ENCODE measurements at regions not wholly inside any gene's neighbourhood (a gene's known extent, or its start where the extent isn't known, plus 50 kb on each side); places are given as distances from the start of the nearest gene placed in this dataset.

DNA sequence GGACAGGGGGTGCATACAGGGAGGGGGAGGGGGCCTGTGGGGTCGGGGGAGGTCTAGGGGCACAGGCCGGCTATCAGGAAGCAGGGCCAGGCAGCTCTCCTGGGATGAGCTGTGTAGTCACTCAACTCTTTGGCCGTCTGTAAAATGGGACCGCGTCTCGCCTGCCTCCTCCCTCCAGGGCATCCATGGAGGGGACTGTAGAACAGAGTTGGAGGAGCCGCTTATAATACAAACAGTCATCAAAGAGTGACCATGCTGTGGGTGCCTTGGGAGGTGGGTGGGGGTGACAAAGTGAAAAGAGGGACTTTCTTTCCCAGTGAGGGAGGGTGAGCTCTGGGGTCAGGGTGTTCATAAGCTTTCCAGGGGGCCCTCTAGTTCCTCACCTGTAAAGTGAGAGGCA lies 169.6 kb upstream of the HAAO start:
- no peaks in the 10 kb centered on the region for H3K4me1 Mint-ChIP-seq (ENCODE audit: low read depth)
- no peak for DNase-seq (ENCODE audit: low spot score)
- no peak overlapping the region for H3K4me3 Mint-ChIP-seq
- no peak overlapping the region for H3K27ac Mint-ChIP-seq
- peaks cover 14% of the 10 kb centered on the region for H3K27me3 Mint-ChIP-seq (ENCODE audit: insufficient read depth)
- no peaks in the 10 kb centered on the region for H3K36me3 Mint-ChIP-seq (ENCODE audit: low read depth)
- intact Hi-C loops (cut with micrococcal nuclease): no loop called here
- H3K9me3 Mint-ChIP-seq: no peaks in the 10 kb centered on the region

DNA sequence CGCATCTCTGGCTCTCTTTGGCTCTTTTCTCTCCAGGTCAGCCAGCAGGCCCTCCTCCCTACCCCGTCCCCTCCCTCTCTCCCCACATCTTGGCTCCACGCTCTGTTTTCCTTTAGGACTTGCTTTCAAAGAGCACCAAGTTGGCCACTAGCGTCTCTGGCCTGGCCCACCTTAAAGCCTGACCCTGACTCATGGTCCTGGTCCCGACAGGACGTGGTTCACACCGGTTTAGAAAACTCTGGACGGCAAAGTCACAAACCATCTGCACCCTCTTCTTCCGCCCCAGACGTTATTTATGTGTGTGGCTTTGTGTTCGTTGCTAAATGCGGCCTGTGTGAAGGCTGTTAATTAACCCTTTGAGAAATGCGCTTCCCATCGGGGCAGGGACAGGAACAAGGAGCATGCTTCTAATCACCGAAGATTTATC lies 169.0 kb upstream of the HAAO start:
- intact Hi-C loops (cut with micrococcal nuclease): no loop called here
- no peak overlapping the region for H3K4me3 Mint-ChIP-seq
- DNase-seq (ENCODE audit: low spot score): no peak
- no peaks in the 10 kb centered on the region for H3K36me3 Mint-ChIP-seq (ENCODE audit: low read depth)
- no peaks in the 10 kb centered on the region for H3K9me3 Mint-ChIP-seq
- no peaks in the 10 kb centered on the region for H3K4me1 Mint-ChIP-seq (ENCODE audit: low read depth)
- H3K27ac Mint-ChIP-seq: no peak overlapping the region
- H3K27me3 Mint-ChIP-seq (ENCODE audit: insufficient read depth): peaks cover 12% of the 10 kb centered on the region

DNA sequence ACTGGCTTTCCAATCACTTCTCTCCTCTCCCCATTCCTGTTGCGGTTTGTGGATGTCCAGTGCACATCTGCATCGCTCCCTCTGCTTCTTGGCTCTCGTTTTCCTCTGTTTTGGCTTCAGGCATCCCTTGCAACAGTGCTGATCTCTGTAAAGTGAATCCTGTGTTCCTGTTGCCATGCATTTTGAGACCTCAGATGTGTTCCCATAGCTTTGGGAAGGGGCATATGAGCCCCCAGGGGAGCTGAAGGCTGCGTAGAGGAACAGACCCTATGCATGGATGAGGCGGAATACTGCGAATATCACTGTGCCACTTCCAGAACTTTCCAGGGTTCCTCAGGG lies 168.4 kb upstream of the HAAO start:
- no peaks in the 10 kb centered on the region for H3K36me3 Mint-ChIP-seq (ENCODE audit: low read depth)
- no peak overlapping the region for H3K27ac Mint-ChIP-seq
- no peak for DNase-seq (ENCODE audit: low spot score)
- H3K27me3 Mint-ChIP-seq (ENCODE audit: insufficient read depth): peaks cover 12% of the 10 kb centered on the region
- no peaks in the 10 kb centered on the region for H3K9me3 Mint-ChIP-seq
- intact Hi-C loops (cut with micrococcal nuclease): no loop called here
- no peaks in the 10 kb centered on the region for H3K4me1 Mint-ChIP-seq (ENCODE audit: low read depth)
- no peak overlapping the region for H3K4me3 Mint-ChIP-seq

DNA sequence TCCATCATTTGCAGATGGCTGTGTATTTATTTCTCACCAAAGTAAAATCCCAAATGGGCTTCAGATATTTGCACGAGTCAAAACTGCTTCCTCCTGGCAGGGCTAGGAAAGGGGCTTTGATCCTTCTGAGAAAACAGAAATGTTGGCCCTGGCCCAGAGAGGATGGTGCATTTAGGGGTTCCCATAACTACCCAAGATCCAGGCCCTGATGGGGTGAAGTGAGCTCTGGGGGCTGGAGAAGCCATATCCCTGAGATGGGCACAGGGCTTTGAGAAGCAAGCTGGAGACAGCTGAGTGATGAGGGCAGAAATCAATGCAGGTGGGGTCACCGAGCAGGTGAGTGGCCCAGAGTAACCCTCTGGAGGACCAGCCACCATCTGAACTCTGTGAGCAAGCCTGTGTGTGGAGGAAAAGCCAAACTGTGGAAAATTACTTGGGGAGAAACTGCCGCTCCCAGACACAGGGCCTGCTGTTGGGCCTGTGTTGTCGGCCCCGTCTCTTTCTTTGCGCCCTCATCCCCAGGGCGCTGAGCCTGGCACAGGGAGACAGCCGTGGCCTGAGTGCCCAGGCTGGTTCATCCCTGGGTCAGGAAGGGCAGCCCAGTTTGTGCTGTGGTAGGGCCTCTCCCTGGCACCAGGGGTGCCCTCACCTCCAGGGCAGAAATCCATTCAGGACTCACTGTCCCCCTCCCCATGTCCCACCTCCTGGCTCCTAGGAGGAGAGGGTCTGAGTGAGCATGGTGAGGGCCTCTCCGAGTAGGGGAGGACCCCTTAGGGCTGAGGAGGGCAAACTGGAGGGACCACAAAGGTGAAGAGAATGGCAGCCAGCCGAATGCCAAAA lies 167.8 kb upstream of the HAAO start:
- Mint-ChIP-seq H3K27me3 (ENCODE audit: insufficient read depth) (peaks cover 12% of the 10 kb centered on the region), H3K36me3 (ENCODE audit: low read depth) (no peaks in the 10 kb centered on the region), H3K4me3 (no peak overlapping the region), H3K4me1 (ENCODE audit: low read depth) (no peaks in the 10 kb centered on the region), H3K9me3 (no peaks in the 10 kb centered on the region), H3K27ac (no peak overlapping the region)
- intact Hi-C loops (cut with micrococcal nuclease): no loop called here
- no peak for DNase-seq (ENCODE audit: low spot score)

DNA sequence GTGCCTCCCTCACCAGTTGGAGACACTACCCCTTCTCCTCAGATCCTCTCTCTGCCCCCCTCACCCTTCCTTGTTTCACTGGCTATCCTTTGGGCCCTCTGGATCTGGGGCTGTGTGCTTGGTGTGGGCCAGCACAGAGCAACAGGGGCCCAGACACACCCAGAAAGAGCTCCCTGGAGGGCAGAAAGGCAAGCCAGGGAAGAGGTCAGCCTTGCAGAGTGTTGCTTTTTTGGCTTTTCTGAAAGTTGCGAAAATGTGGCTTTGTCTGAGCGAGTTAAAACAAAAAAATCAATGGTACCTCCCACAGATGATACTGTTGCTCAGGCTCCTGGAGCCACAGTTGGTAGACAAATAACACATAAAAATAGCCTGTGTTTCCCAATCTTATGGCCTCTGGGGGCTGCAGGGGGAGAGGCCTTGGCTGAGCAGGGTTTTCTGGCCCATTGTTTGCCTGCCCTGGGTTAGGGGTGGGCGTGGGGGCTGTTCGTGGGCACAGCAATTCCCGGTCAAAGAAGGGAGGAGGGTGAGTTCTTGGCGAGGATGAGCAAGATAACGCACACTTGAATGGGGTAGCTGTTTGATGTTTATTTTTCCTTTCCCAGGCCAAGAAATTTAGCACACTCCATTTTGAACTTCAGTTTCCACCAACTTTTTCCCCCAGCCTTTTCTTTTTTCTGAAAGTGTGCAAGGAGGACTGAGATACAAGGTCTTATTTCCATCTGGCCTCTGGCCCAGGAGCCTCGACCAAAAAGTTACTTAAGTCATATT lies 167.0 kb upstream of the HAAO start:
- DNase-seq (ENCODE audit: low spot score): no peak
- Mint-ChIP-seq H3K27me3 (ENCODE audit: insufficient read depth) (peaks cover 17% of the 10 kb centered on the region), H3K27ac (no peak overlapping the region), H3K4me3 (no peak overlapping the region), H3K36me3 (ENCODE audit: low read depth) (no peaks in the 10 kb centered on the region), H3K4me1 (ENCODE audit: low read depth) (no peaks in the 10 kb centered on the region), H3K9me3 (no peaks in the 10 kb centered on the region)
- intact Hi-C loops (cut with micrococcal nuclease): no loop called here

DNA sequence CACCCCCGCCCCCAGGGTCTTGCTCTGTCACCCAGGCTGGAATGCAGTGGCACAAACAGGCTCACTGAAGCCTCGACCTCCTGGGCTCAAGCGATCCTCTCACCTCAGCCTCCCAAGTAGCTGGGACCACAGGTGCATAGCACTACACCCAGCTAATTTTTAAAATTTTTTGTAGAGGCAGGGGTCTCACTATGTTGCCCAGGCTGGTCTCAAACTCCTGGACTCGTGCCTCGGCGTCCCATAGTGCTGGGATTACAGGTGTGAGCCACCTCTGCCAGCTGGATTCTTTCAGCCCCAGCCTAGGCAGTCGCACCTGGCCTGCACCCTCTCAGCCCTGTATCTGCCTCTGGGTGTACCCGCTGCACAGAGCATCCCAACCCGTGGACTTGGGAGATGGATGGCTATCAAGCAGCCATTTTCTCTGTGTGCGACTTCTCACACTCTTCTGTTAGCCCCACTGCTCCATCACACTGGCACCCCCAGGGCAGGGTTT lies 166.4 kb upstream of the HAAO start:
- intact Hi-C loops (cut with micrococcal nuclease): no loop called here
- Mint-ChIP-seq H3K9me3 (no peaks in the 10 kb centered on the region), H3K27ac (no peak overlapping the region), H3K36me3 (ENCODE audit: low read depth) (no peaks in the 10 kb centered on the region), H3K4me3 (no peak overlapping the region), H3K4me1 (ENCODE audit: low read depth) (no peaks in the 10 kb centered on the region), H3K27me3 (ENCODE audit: insufficient read depth) (peaks cover 17% of the 10 kb centered on the region)
- no peak for DNase-seq (ENCODE audit: low spot score)

DNA sequence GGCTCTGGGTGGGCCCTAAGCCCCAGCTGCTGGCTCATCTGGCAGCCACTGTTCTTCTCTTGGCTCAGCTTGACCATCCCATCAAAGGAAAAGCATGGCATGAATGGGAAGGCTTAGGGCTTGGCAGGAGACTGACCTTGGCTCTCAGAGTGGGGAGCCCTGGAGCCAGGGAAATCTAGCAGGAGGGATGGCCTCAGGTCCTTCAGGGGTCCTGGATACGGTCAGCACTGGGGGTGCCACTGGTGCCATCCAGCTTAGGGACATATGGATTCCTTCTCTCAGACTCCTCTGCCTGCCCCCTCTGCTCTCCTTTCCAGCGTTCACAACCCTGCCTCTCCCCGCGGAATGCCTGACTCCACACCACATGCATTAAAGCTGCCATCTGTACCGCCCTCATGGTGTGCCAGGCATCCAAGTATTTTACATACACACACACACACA lies 165.5 kb upstream of the HAAO start:
- Mint-ChIP-seq H3K9me3 (no peaks in the 10 kb centered on the region), H3K4me1 (ENCODE audit: low read depth) (no peaks in the 10 kb centered on the region), H3K27me3 (ENCODE audit: insufficient read depth) (peaks cover 15% of the 10 kb centered on the region), H3K4me3 (no peak overlapping the region), H3K36me3 (ENCODE audit: low read depth) (no peaks in the 10 kb centered on the region), H3K27ac (no peak overlapping the region)
- no peak for DNase-seq (ENCODE audit: low spot score)
- intact Hi-C loops (cut with micrococcal nuclease): no loop called here

DNA sequence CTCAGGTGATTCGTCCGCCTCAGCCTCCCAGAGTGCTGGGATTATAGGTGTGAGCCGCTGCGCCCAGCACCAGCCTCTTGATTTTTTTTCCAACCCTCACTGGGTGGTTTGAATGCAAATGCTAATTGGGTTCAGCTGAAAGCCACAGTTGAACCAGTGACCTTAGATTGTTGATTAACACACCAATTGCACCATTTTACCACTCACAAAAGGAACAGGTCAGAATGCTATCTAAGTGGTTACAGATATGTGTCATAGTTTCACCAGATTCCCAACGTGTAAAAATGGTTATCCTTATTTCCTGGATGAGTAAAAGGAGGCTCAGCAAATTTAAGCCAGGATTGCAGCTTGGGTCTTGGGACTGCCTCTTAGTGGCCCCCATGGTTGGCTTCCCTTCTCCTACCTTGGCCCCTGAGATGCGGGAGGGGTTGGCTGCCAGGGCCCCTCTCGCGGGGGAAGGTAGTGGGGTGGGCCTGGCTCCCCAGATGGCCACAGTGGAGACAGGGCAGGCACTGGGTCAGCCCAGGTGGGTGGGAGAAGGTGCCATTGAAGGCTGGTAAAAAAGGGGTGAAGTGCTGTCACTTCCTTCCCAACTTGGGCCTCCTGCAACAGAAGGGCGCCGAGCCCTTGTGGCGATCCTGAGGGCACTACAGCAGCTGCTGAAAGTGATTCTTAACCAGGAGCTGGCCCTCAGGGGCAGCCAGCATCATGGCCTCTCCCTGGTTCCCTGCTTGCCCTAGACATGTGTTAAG lies 164.9 kb upstream of the HAAO start:
- Mint-ChIP-seq H3K36me3 (ENCODE audit: low read depth) (no peaks in the 10 kb centered on the region), H3K27me3 (ENCODE audit: insufficient read depth) (peaks cover 14% of the 10 kb centered on the region), H3K4me3 (no peak overlapping the region), H3K27ac (no peak overlapping the region), H3K4me1 (ENCODE audit: low read depth) (no peaks in the 10 kb centered on the region), H3K9me3 (no peaks in the 10 kb centered on the region)
- intact Hi-C loops (cut with micrococcal nuclease): no loop called here
- DNase-seq (ENCODE audit: low spot score): no peak

DNA sequence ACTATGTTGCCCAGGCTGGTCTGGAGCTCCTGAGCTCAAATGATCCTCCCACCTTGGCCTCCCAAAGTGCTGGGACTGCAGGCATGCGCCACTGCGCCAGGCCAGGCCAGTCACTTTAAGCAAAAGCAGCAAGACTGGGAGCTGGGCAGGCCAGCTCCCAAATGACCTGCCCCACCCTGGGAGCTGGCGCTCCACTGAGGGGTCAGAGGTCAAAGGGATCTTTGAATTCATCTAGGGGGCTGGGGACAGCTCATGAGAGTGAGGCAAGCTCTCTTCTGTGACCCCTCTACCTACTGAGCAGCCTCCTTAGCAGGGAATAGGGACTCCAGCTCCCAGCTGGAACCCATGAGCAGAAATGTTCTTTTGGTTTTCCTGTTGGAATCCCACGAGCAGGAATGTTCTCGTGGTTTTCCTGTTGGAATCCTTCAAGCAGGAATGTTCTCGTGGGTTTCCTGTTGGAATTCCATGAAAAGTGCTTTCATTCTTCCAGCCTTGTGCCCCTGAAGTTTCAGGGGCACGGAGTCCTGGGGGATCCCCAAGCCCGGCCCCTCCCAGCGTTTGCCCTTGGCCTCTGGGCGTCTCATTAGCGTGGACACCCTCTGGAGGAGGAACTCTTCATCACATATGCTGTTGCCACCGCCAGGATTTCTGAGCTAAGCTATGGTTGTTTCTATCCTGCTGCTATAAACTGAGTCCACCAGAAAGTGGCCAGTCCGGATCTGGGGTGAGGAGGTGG lies 162.0 kb upstream of the HAAO start:
- Mint-ChIP-seq H3K36me3 (ENCODE audit: low read depth) (no peaks in the 10 kb centered on the region), H3K27ac (no peak overlapping the region), H3K27me3 (ENCODE audit: insufficient read depth) (peaks cover 10% of the 10 kb centered on the region), H3K4me3 (no peak overlapping the region), H3K4me1 (ENCODE audit: low read depth) (no peaks in the 10 kb centered on the region), H3K9me3 (no peaks in the 10 kb centered on the region)
- intact Hi-C loops (cut with micrococcal nuclease): no loop called here
- DNase-seq (ENCODE audit: low spot score): no peak

DNA sequence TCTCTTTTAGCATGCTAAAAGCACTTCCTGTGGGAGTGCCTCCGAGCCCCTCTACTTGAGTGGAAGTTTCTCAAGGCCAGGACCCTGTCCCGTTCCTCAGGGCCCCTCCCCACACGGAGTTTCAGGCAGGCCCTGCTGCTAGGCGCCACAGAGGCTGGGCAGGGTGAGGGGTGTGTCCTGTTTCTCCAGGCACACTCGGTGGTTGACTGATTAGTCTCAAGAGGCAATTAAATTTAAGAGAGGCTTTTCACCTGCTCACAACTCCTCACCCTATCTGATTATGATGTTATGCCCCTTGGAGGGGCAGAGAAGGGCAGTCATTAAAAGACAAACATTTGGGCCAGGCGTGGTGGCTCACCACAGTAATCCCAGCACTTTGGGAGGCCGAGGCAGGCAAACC lies 160.8 kb upstream of the HAAO start:
- H3K36me3 Mint-ChIP-seq (ENCODE audit: low read depth): no peaks in the 10 kb centered on the region
- H3K27me3 Mint-ChIP-seq (ENCODE audit: insufficient read depth): peaks cover 12% of the 10 kb centered on the region
- H3K27ac Mint-ChIP-seq: no peak overlapping the region
- no peaks in the 10 kb centered on the region for H3K4me1 Mint-ChIP-seq (ENCODE audit: low read depth)
- no peak overlapping the region for H3K4me3 Mint-ChIP-seq
- no peaks in the 10 kb centered on the region for H3K9me3 Mint-ChIP-seq
- intact Hi-C loops (cut with micrococcal nuclease): no loop called here
- DNase-seq (ENCODE audit: low spot score): no peak

DNA sequence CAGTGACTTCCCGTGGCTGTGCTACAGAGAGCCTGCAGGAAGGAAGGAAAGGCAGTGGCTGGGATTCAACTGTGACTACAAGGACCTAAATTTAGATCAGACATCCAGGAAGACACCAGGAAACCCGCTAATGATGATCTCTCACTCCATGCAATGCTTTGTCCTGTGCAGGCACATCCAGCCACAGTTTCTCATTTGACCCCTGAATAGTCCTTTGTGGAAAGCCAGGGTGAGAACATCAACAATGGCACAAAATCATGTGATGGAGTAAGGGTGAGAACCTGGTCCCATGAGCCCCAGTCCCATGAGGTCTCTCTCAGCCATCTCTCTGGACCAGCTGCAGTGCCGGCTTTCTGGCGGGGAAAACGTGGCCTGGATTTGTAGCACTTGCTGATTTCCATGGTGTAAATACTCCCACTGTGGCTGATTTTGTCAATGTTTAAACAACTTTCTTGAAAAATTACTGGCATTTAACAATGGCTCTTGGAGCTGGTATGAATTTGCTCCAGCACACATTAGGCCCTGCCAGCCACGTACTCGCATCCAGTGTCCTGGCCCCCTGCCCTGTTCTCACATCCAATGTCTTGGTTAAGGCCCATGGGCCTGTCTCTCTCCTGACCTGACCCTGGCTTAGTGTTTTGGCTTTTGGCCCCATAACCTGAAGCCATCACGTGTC lies 159.0 kb upstream of the HAAO start:
- H3K36me3 Mint-ChIP-seq (ENCODE audit: low read depth): no peaks in the 10 kb centered on the region
- no peak overlapping the region for H3K4me3 Mint-ChIP-seq
- H3K27me3 Mint-ChIP-seq (ENCODE audit: insufficient read depth): peaks cover 15% of the 10 kb centered on the region
- no peak overlapping the region for H3K27ac Mint-ChIP-seq
- intact Hi-C loops (cut with micrococcal nuclease): no loop called here
- H3K9me3 Mint-ChIP-seq: no peaks in the 10 kb centered on the region
- H3K4me1 Mint-ChIP-seq (ENCODE audit: low read depth): peaks cover 7% of the 10 kb centered on the region
- no peak for DNase-seq (ENCODE audit: low spot score)

DNA sequence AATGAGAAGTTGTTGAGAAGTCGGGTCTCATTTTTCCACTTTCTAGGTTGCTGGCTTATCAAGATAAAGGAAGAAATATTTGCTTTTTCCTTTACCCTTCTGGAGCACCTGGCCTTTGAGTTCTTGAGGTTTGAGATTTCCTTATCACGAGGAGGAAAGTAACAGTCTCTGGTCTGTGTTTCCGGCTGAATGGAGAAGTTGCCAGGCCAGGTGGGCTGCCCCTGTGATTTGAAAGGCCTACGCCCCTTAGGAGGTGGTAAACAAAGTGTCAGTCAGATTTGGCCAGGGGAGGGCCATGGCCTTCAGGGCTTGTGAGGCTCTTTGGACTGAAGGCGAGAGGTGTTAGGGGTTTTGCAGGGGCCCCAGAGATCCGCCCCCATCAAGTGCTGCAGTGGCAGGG lies 156.7 kb upstream of the HAAO start:
- peaks cover 11% of the 10 kb centered on the region for H3K27me3 Mint-ChIP-seq (ENCODE audit: insufficient read depth)
- no peaks in the 10 kb centered on the region for H3K36me3 Mint-ChIP-seq (ENCODE audit: low read depth)
- H3K9me3 Mint-ChIP-seq: no peaks in the 10 kb centered on the region
- no peak overlapping the region for H3K4me3 Mint-ChIP-seq
- H3K27ac Mint-ChIP-seq: no peak overlapping the region
- DNase-seq (ENCODE audit: low spot score): no peak
- peaks cover 7% of the 10 kb centered on the region for H3K4me1 Mint-ChIP-seq (ENCODE audit: low read depth)
- intact Hi-C loops (cut with micrococcal nuclease): no loop called here
